Fibroblast of the aortic adventitia (primary cell): ENCODE measurements at regions not wholly inside any gene's neighbourhood (a gene's known extent, or its start where the extent isn't known, plus 50 kb on each side); places are given as distances from the start of the nearest gene placed in this dataset.
"Not testable (repeated sequence)": the region's sequence is repeated elsewhere in the genome, so short reads cannot be mapped to it uniquely, and the experiment has no call there.

Experiments used
- DNase-seq: peaks from one replicate; pipeline ENCODE4 v3.0.0-alpha.2; 2010; ENCODE audit warnings: low read depth
- H3K4me3 ChIP-seq: 2 replicates; pipeline ENCODE4 v1.5.1; 2011; ENCODE audit warnings: low read depth, mild to moderate bottlenecking, control low read depth, low read length, moderate library complexity
- CTCF ChIP-seq: IDR thresholded peaks from 2 replicates; pipeline ENCODE4 v1.5.1; 2011; ENCODE audit warnings: mild to moderate bottlenecking, low read length, control low read depth, inconsistent platforms; ENCODE audit not compliant: insufficient read depth

GRCh38 chr2:161070693-161071479 lies 89.3 kb upstream of the TANK start:
- no peak overlapping the region for H3K4me3 ChIP-seq
- no peak for DNase-seq
- no peak for TF ChIP-seq CTCF

GRCh38 chr2:161072436-161072835 lies 87.8 kb upstream of the TANK start:
- not testable (repeated sequence) for DNase-seq, H3K4me3 ChIP-seq

- no peak for DNase-seq
- no peak for TF ChIP-seq CTCF
Observed at GRCh38 chr2:161075701-161076100, 84.5 kb upstream of the TANK start.

GRCh38 chr2:161076936-161077335 lies 83.3 kb upstream of the TANK start:
- no peak for TF ChIP-seq CTCF
- no peak for DNase-seq

More at GRCh38 chr2:161075701-161076100, 84.5 kb upstream of the TANK start:
- H3K4me3 ChIP-seq: no peak overlapping the region

GRCh38 chr2:161077367-161078210 lies 82.6 kb upstream of the TANK start:
- peak; percentile 76 for DNase-seq

More at GRCh38 chr2:161076936-161077335, 83.3 kb upstream of the TANK start:
- no peak overlapping the region for H3K4me3 ChIP-seq

GRCh38 chr2:161078211-161078539 lies 82.1 kb upstream of the TANK start:
- no peak for DNase-seq

More at GRCh38 chr2:161077367-161078210, 82.6 kb upstream of the TANK start:
- H3K4me3 ChIP-seq: no peak overlapping the region
- TF ChIP-seq CTCF: no peak

More at GRCh38 chr2:161078211-161078539, 82.1 kb upstream of the TANK start:
- no peak for TF ChIP-seq CTCF
- H3K4me3 ChIP-seq: no peak overlapping the region
